Subcutaneous abdominal adipose tissue (tissue), 5 donors: ENCODE measurements at regions not wholly inside any gene's neighbourhood (a gene's known extent, or its start where the extent isn't known, plus 50 kb on each side); places are given as distances from the start of the nearest gene placed in this dataset.

Experiments used
- H3K27ac ChIP-seq: one replicate; pipeline ENCODE4 v1.7.0; 2013; ENCODE audit warnings: low read depth, mild to moderate bottlenecking, inconsistent platforms, low read length, moderate library complexity
- H3K27me3 ChIP-seq, 5 donors: one replicate each; pipeline ENCODE4 v1.7.0; 2013; ENCODE audit warnings: low read length in 5 of 5, inconsistent platforms in 1 of 5; ENCODE audit not compliant: control insufficient read depth in 5 of 5, insufficient read depth in 4 of 5
- H3K36me3 ChIP-seq, 5 donors: one replicate each; pipeline ENCODE4 v1.7.0; 2013; ENCODE audit warnings: low read length in 5 of 5; ENCODE audit not compliant: control insufficient read depth in 5 of 5, insufficient read depth in 5 of 5
- H3K4me1 ChIP-seq, 5 donors: one replicate each; pipeline ENCODE4 v1.7.0; 2013; ENCODE audit warnings: low read length in 5 of 5, mild to moderate bottlenecking in 3 of 5, moderate library complexity in 1 of 5; ENCODE audit not compliant: control insufficient read depth in 5 of 5, insufficient read depth in 5 of 5
- H3K4me3 ChIP-seq, 5 donors: one replicate each; pipeline ENCODE4 v1.7.0; 2013; ENCODE audit warnings: low read length in 5 of 5, low read depth in 1 of 5
- H3K9ac ChIP-seq, 5 donors: one replicate each; pipeline ENCODE4 v1.7.0; 2013; ENCODE audit warnings: low read length in 5 of 5, mild to moderate bottlenecking in 4 of 5, moderate library complexity in 3 of 5
- H3K9me3 ChIP-seq, 5 donors: one replicate each; pipeline ENCODE4 v1.7.0; 2013; ENCODE audit warnings: low read length in 5 of 5; ENCODE audit not compliant: control insufficient read depth in 5 of 5
- donor health status: healthy.
- donor health status: healthy.
- donor health status: healthy.
- donor health status: healthy.
- donor health status: healthy.

GRCh38 chr1:181152892-181153633, 64.6 kb downstream of the IER5 start:
- H3K9me3 ChIP-seq, result no peaks in the 10 kb centered on the region
- H3K36me3 ChIP-seq, result no peaks in the 10 kb centered on the region
- H3K27me3 ChIP-seq, result no peaks in the 10 kb centered on the region
- H3K4me3 ChIP-seq, result peak overlapping the region in 4 of 5 donors; percentile 1 to 40 (median 16)
- H3K27ac ChIP-seq, result no peak overlapping the region
- H3K9ac ChIP-seq, result peak overlapping the region in 2 of 5 donors; percentile 13 to 20
- peaks cover 6 to 21% (median 11%) of the 10 kb centered on the region in 5 donors for H3K4me1 ChIP-seq

DNA sequence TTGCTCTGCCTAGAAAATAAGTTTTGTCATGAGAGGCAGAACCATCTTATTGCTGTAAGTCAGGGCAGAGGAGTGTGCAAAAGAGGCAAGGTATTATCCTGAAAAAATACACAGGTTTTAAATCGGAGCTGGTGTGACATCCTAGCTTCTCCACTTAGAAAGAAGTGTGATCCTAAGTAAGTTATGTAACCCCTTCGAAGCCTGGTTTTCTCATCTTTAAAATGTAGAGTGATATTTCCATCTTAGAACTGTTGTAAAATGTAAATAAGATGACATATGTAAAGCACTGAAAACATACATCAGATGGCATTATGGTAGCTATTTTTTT, 65.1 kb downstream of the IER5 start:
- H3K4me3 ChIP-seq, result no peak overlapping the region
- H3K27ac ChIP-seq, result no peak overlapping the region
- H3K27me3 ChIP-seq, result no peaks in the 10 kb centered on the region
- no peaks in the 10 kb centered on the region for H3K9me3 ChIP-seq
- H3K36me3 ChIP-seq, result no peaks in the 10 kb centered on the region
- H3K9ac ChIP-seq, result no peak overlapping the region
- H3K4me1 ChIP-seq, result peaks cover 6 to 21% (median 11%) of the 10 kb centered on the region in 5 donors

GRCh38 chr1:181155339-181155738, 66.8 kb downstream of the IER5 start:
- no peaks in the 10 kb centered on the region for H3K9me3 ChIP-seq
- H3K9ac ChIP-seq, result no peak overlapping the region
- peaks cover 6 to 31% (median 11%) of the 10 kb centered on the region in 5 donors for H3K4me1 ChIP-seq
- no peak overlapping the region for H3K27ac ChIP-seq
- H3K27me3 ChIP-seq, result no peaks in the 10 kb centered on the region
- no peaks in the 10 kb centered on the region for H3K36me3 ChIP-seq
- no peak overlapping the region for H3K4me3 ChIP-seq

GRCh38 chr1:181159451-181160140, 71.1 kb downstream of the IER5 start:
- H3K27ac ChIP-seq, result no peak overlapping the region
- no peak overlapping the region for H3K9ac ChIP-seq
- peaks cover 2 to 14% (median 9%) of the 10 kb centered on the region in 5 donors for H3K9me3 ChIP-seq
- no peaks in the 10 kb centered on the region for H3K27me3 ChIP-seq
- H3K4me1 ChIP-seq, result peaks cover 0 to 21% (median 2%) of the 10 kb centered on the region in 5 donors
- H3K36me3 ChIP-seq, result no peaks in the 10 kb centered on the region
- no peak overlapping the region for H3K4me3 ChIP-seq

DNA sequence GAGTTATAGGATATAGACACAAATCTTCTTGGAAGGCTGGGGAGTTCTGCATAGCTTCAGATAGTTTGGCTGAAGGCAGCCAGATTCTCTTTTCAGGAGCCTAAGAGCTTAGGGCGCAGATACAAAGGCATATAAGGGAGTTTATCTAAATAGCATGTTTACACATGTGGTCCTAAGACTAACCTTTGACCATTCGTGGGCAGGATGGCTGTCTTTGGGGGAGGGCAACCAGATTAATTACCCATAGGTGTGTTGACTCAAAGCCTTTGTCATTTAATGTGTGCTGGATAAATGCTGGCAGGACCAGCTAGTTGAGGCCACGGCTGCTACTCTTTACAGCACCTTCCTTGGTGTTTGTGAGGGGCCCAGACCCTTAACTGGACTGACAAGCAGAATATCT, 71.8 kb downstream of the IER5 start:
- Histone ChIP-seq H3K9ac (no peak overlapping the region), H3K36me3 (no peaks in the 10 kb centered on the region), H3K27ac (no peak overlapping the region), H3K4me1 (peaks cover 0 to 21% (median 2%) of the 10 kb centered on the region in 5 donors), H3K27me3 (no peaks in the 10 kb centered on the region), H3K4me3 (no peak overlapping the region), H3K9me3 (peaks cover 2 to 14% (median 9%) of the 10 kb centered on the region in 5 donors)

DNA sequence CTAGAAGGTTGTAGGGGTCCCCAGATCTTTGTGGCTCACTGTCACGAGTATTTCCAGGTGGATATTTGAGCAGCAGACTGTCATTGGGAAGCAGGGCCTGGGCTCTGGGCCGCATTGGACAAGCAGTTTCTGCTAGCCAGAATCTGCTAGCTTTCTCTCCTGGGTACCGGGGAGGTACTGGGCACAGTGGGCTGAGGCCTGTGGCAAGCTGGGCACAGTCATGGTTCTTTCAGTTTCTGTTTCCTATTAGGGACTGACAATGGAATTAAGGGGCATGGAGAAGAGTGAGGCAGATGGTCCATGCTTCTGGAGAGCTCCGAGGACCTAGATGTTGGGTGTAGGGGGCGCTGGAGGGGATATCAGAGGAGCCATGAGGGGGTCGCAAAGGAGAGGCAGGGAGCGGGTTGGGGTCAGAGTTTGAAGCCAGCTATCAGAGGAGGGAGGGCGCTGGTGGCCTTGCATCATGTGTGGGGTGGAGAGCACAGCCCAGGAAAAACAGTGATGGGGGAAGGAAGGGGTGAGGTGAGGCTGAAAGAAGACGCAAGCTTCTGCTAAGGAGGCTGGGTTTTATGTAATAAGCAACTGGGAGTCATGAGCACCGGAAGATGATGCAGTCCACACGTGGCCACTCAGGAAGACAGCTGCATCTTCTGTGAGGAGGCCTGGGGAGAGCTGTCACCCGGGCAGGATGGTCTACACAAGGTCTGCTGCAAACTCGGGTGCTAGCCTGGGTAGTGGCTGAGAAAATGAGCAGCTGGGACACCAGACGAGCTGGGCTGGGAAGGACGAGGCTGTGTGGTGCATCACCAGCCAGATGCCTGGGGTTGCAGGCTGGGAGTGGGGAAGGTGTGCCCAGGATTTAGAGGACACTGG, 72.7 kb downstream of the IER5 start:
- no peak overlapping the region for H3K27ac ChIP-seq

DNA sequence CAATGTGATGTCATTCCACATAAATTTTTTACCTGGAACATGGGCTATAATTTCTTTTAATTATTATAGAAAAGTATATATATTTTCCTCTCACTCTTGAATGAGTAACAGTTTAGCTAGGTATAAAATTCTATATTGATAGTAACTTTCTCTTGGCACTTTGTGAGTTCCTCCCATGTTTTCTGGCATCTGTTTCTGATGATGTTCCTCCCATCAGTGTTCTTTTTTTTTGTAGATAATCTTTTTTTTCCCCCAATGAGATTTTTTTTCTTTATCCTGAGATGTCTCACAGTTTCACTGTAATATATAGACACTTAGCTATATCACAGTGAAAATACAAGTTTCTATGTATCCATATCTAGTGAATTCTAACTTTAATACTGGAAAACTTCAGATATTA, 75.2 kb downstream of the IER5 start:
- Histone ChIP-seq H3K9ac (no peak overlapping the region), H3K27ac (no peak overlapping the region), H3K36me3 (no peaks in the 10 kb centered on the region), H3K4me1 (peaks cover 0 to 25% (median 5%) of the 10 kb centered on the region in 5 donors), H3K9me3 (peaks cover 2 to 14% (median 9%) of the 10 kb centered on the region in 5 donors), H3K27me3 (no peaks in the 10 kb centered on the region), H3K4me3 (no peak overlapping the region)

More for the DNA sequence above, 72.7 kb downstream of the IER5 start:
- Histone ChIP-seq H3K4me1 (peaks cover 0 to 23% (median 2%) of the 10 kb centered on the region in 5 donors), H3K9me3 (peaks cover 2 to 14% (median 9%) of the 10 kb centered on the region in 5 donors), H3K9ac (no peak overlapping the region), H3K27me3 (no peaks in the 10 kb centered on the region), H3K36me3 (no peaks in the 10 kb centered on the region), H3K4me3 (no peak overlapping the region)

DNA sequence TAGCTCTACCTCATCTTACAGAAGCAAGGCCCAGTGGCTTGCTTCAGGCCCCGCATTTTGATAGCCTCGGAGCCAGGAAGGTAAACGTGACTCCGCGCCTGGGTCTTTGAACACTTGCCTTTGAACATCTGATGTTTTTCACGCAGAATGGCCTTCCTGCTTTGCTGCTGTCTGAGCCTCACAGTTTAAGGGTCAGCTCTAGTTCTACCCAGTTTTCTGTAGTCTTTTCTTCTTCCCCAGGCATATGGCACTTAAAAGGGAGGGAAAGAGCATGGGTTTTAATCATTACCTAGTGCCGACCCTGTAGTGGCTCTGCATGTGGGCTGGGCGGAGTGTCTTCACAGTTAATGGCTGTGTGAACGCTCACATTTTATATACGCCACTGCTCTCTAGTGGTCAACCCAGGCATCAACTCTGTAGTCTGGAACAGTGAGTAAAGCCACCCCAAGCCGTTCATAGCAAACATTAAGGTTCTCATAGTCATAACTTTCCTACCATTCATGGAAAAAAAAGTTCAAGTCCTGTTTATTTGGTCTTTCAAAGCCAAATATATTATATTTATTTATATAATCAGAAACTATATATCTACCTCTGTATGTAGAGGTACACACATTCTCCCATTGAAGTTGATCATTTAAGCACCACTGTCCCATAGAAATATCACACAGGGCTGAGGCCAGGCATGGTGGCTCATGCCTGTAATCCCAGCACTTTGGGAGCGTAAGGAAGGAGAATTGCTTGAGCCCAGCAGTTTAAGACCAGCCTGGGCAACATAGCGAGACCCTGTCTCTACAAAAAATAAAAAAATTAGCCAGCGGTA, 78.1 kb downstream of the IER5 start:
- no peak overlapping the region for H3K9ac ChIP-seq

DNA sequence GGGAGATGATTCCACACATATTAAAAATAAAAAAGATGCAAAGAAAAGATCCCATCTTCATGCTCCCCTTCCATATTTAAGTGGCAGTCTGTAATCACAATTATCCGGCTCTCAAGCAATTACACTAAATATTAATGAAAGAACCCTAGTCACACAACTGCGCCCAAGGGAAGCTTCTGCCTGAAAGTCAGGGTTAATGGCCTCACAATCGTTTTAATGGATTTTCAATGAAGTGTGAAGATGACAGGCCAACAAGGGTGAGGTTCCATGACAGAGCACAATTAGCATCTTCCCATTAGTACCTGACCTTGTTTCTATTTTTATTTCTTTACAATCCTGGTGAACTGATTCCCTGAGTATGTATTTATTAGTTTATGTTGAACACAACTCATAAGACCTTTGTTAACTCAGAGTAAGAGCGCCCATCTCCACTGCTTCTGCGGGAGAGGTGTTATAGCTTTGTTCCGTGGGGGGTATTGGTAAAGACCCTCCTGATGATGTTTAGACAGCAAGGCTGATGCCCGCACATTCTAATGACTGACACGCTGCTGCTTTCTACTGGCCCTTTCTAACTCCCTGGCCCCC, 80.9 kb downstream of the IER5 start:
- H3K4me3 ChIP-seq, result no peak overlapping the region
- peaks cover 0 to 5% (median 4%) of the 10 kb centered on the region in 5 donors for H3K4me1 ChIP-seq
- no peak overlapping the region for H3K27ac ChIP-seq
- no peaks in the 10 kb centered on the region for H3K36me3 ChIP-seq
- peaks cover 0 to 9% (median 6%) of the 10 kb centered on the region in 5 donors for H3K9me3 ChIP-seq
- H3K9ac ChIP-seq, result no peak overlapping the region
- no peaks in the 10 kb centered on the region for H3K27me3 ChIP-seq

More for the DNA sequence above, 78.1 kb downstream of the IER5 start:
- Histone ChIP-seq H3K9me3 (peaks cover 2 to 14% (median 9%) of the 10 kb centered on the region in 5 donors), H3K36me3 (no peaks in the 10 kb centered on the region), H3K4me3 (peak overlapping the region in 1 of 5 donors; percentile 17), H3K27me3 (no peaks in the 10 kb centered on the region), H3K27ac (no peak overlapping the region), H3K4me1 (peaks cover 0 to 5% (median 4%) of the 10 kb centered on the region in 5 donors)
